ENCODE measurements at regions not wholly inside any gene's neighbourhood (a gene's known extent, or its start where the extent isn't known, plus 50 kb on each side); places are given as distances from the start of the nearest gene placed in this dataset.
A peak's percentile ranks its signal among the peaks of the same experiment; 100 is the strongest.

GRCh38 chr18:76255070-76255683, 239.9 kb downstream of the ZNF516 start:
- in situ Hi-C loops (cut with MboI) (no loop called here), intact Hi-C loops (cut with micrococcal nuclease) (no loop called here)
- Histone ChIP-seq H3K27me3 (ENCODE audit: control insufficient read depth in 2 of 2, insufficient read depth in 2 of 2, low read length in 2 of 2) (peaks cover 0 to 5% of the 10 kb centered on the region in 2 experiments; a peak in 1 of 5 replicates), H3K79me2 (ENCODE audit: control insufficient read depth, insufficient read depth, low read length) (no peaks in the 10 kb centered on the region), H3K9ac (ENCODE audit: insufficient read depth in 1 of 2, low read depth in 2 of 2, low read length in 2 of 2) (no peak overlapping the region), H2AFZ (ENCODE audit: low read depth, low read length) (peak overlapping the region; percentile 84), H3K27ac (ENCODE audit: extremely low read depth, low read depth, low read length) (no peak overlapping the region), H3K4me3 (peak overlapping the region; percentile 42), H3K36me3 (ENCODE audit: control insufficient read depth, insufficient read depth, low read length) (no peaks in the 10 kb centered on the region), H4K20me1 (replicated peaks; ENCODE audit: control insufficient read depth, insufficient read depth, low read length) (no peaks in the 10 kb centered on the region), H3K9me3 (replicated peaks; ENCODE audit: control insufficient read depth, insufficient read depth, low read depth, low read length) (no peaks in the 10 kb centered on the region), H3K4me1 (replicated peaks in 1 of 2; ENCODE audit: control insufficient read depth in 2 of 2, insufficient read depth in 2 of 2, low read length in 2 of 2) (no peaks in the 10 kb centered on the region), H3K9me1 (ENCODE audit: control insufficient read depth, insufficient read depth, low read length) (no peaks in the 10 kb centered on the region), H3K4me2 (ENCODE audit: insufficient read depth, low read length) (peak overlapping the region; percentile 65)
- ChIA-PET CTCF (ENCODE audit: low intra/inter-chr PET ratio) (no interaction called here), POLR2A (no interaction called here)
- ATAC-seq: peak; percentile 72
- 3% methylated on average over 15 of the region's 23 CpGs for whole genome bisulfite sequencing (ENCODE audit: insufficient coverage, low coverage, missing lambda C conversion rate)
- BruUV-seq (replicated peaks): no TSS peak
- peak in 2 of 4 experiments; percentile 3 to 10 for DNase-seq (ENCODE audit: extremely low read depth in 1 of 4, low spot score in 3 of 4)
- no peak for FAIRE-seq
- TF ChIP-seq ELK1 (CRISPR knock-in tag; IDR thresholded peaks at IDR 0.05) (no peak), GTF2B (IDR thresholded peaks at IDR 0.05; ENCODE audit: extremely low read depth, insufficient read length) (no peak), ZNF639 (CRISPR knock-in tag; conservative IDR thresholded peaks at IDR 0.05 in 1 of 2, IDR thresholded peaks at IDR 0.05 in 1 of 2) (no peak), RCOR1 (IDR thresholded peaks at IDR 0.05; ENCODE audit: borderline replicate concordance in 1 of 2, low read depth in 2 of 2, low read length in 2 of 2) (no peak), ZNF12 (CRISPR knock-in tag; IDR thresholded peaks at IDR 0.05) (no peak), GABPB1 (CRISPR knock-in tag; IDR thresholded peaks at IDR 0.05) (peak; percentile 83; the same call in 1 of the 2 replicates), CEBPG (CRISPR knock-in tag; IDR thresholded peaks at IDR 0.05) (no peak), CEBPG (tag; conservative IDR thresholded peaks at IDR 0.05 in 1 of 2, IDR thresholded peaks at IDR 0.05 in 1 of 2) (no peak), GABPA (tag; conservative IDR thresholded peaks at IDR 0.05; ENCODE audit: low read depth) (peak; percentile 95), ZNF175 (CRISPR knock-in tag; IDR thresholded peaks at IDR 0.05; ENCODE audit: low read depth) (no peak), KLF1 (tag; IDR thresholded peaks at IDR 0.05) (no peak), BCL6 (CRISPR knock-in tag; IDR thresholded peaks at IDR 0.05) (no peak), TCFL5 (CRISPR knock-in tag; conservative IDR thresholded peaks at IDR 0.05) (no peak), IRF2 (CRISPR knock-in tag; IDR thresholded peaks at IDR 0.05) (no peak), PHB2 (IDR thresholded peaks at IDR 0.05; ENCODE audit: low read depth) (no peak)

Measured in K562 (cell line).